HCT116 (cell line): ENCODE measurements at regions not wholly inside any gene's neighbourhood (a gene's known extent, or its start where the extent isn't known, plus 50 kb on each side); places are given as distances from the start of the nearest gene placed in this dataset.

Experiments
- ATAC-seq: fragments of 200-7000 bp; cut with Tn5 transposase; 2 replicates; pipeline ENCODE4 v1.9.1; 2020; ENCODE audit warnings: mild to moderate bottlenecking, moderate library complexity
- BruUV-seq: library from RNA; stranded (reverse); fragments of 400-500 nt; replicated peaks from 2 replicates; lab custom pipeline; 2021; lab: Mats Ljungman, UMichigan
- CTCF ChIA-PET: fragments of 300-600 bp; sonication (Branson Sonifier 250); formaldehyde crosslinking; loops from one replicate; lab custom pipeline; 2021; ENCODE audit warnings: antibody characterized with exemption; lab: Charles Lee
- POLR2A ChIA-PET: fragments of 300-600, 350-600 bp; sonication (Branson Sonifier 250); formaldehyde crosslinking; loops from one replicate; lab custom pipeline; 2021; ENCODE audit warnings: antibody characterized with exemption; lab: Charles Lee
- RAD21 ChIA-PET, 2 experiments: fragments of 300-600 bp; sonication (Branson Sonifier 250); formaldehyde crosslinking; loops; one replicate each; lab custom pipeline; 2023; ENCODE audit warnings: low total read pairs in 2 of 2; ENCODE audit not compliant: uncharacterized antibody in 2 of 2, unreplicated experiment in 2 of 2, low non-redundant PET in 1 of 2; lab: Charles Lee
- DNase-seq: peaks from one replicate; pipeline ENCODE4 v3.0.0-alpha.2; 2010; ENCODE audit warnings: low read depth, low spot score
- H2AFZ ChIP-seq: fragments of 200-600 bp; shearing (Covaris generic), sonication (generic); 2 replicates; pipeline ENCODE4 v1.6.1; 2017; ENCODE audit warnings: low read depth, mixed run types, mixed read lengths, antibody characterized with exemption, low read length; ENCODE audit not compliant: poor library complexity, severe bottlenecking
- H3K27ac ChIP-seq: 2 replicates; pipeline ENCODE4 v1.5.1; 2012; ENCODE audit warnings: low read depth, low read length
- H3K27me3 ChIP-seq: fragments of 200-600 bp; sonication (generic); 2 replicates; pipeline ENCODE4 v1.6.1; 2016; ENCODE audit warnings: mixed run types, low read length, mixed read lengths; ENCODE audit not compliant: insufficient read depth
- H3K36me3 ChIP-seq, 2 experiments: fragments of 200-500 bp in 1 of 2; fragments of 200-600 bp in 1 of 2; sonication (Bioruptor generic) in 1 of 2; sonication (generic) in 1 of 2; 2 replicates each; pipeline versions ENCODE4 v1.5.1 to v1.6.1; 2014 to 2016; ENCODE audit warnings: low read length in 2 of 2, inconsistent platforms in 1 of 2, mixed read lengths in 1 of 2, mixed run types in 1 of 2; ENCODE audit not compliant: insufficient read depth in 2 of 2, control insufficient read depth in 1 of 2
- H3K4me1 ChIP-seq, 2 experiments: fragments of 200-600 bp in 1 of 2; sonication (generic) in 1 of 2; 2 replicates each; pipeline versions ENCODE4 v1.5.1 to v1.6.1; 2012 to 2017; ENCODE audit warnings: low read length in 2 of 2, inconsistent platforms in 1 of 2, mild to moderate bottlenecking in 1 of 2, mixed read lengths in 1 of 2, mixed run types in 1 of 2, moderate library complexity in 1 of 2; ENCODE audit not compliant: insufficient read depth in 2 of 2, control insufficient read depth in 1 of 2
- H3K4me2 ChIP-seq: fragments of 200-600 bp; sonication (generic); 2 replicates; pipeline ENCODE4 v1.6.1; 2017; ENCODE audit warnings: mixed run types, low read length, mixed read lengths
- H3K4me3 ChIP-seq, 2 experiments: fragments of 200-600 bp in 1 of 2; sonication (generic) in 1 of 2; replicated peaks in 1 of 2; 2 replicates each; pipeline ENCODE4 v1.5.1; 2011 to 2016; ENCODE audit warnings: low read length in 2 of 2, control low read depth in 1 of 2, low read depth in 1 of 2, mild to moderate bottlenecking in 1 of 2, mixed read lengths in 1 of 2, mixed run types in 1 of 2
- H3K79me2 ChIP-seq: fragments of 200-600 bp; sonication (generic); 2 replicates; pipeline ENCODE4 v1.6.1; 2017; ENCODE audit warnings: mild to moderate bottlenecking, mixed run types, low read length, moderate library complexity, mixed read lengths; ENCODE audit not compliant: insufficient read depth
- H3K9ac ChIP-seq: fragments of 200-600 bp; sonication (generic); 2 replicates; pipeline ENCODE4 v1.6.1; 2016; ENCODE audit warnings: low read length, mixed read lengths
- H3K9me2 ChIP-seq: fragments of 200-600 bp; sonication (generic), shearing (Covaris generic); 2 replicates; pipeline ENCODE4 v1.6.1; 2017; ENCODE audit warnings: mixed run types, mild to moderate bottlenecking, moderate library complexity; ENCODE audit not compliant: insufficient read depth
- H3K9me3 ChIP-seq, 2 experiments: fragments of 200-500 bp in 1 of 2; fragments of 200-600 bp in 1 of 2; sonication (Bioruptor generic) in 1 of 2; sonication (generic) in 1 of 2; 2 replicates each; pipeline ENCODE4 v1.6.1; 2014 to 2017; ENCODE audit warnings: low read length in 2 of 2, mixed read lengths in 2 of 2, inconsistent platforms in 1 of 2, low read depth in 1 of 2, mild to moderate bottlenecking in 1 of 2, mixed run types in 1 of 2, moderate library complexity in 1 of 2; ENCODE audit not compliant: control insufficient read depth in 1 of 2, insufficient read depth in 1 of 2
- H4K20me1 ChIP-seq: fragments of 200-600 bp; sonication (generic), shearing (Covaris generic); 2 replicates; pipeline ENCODE4 v1.6.1; 2017; ENCODE audit warnings: mixed run types, mild to moderate bottlenecking, moderate library complexity; ENCODE audit not compliant: insufficient read depth
- ATF3 ChIP-seq: IDR thresholded peaks from 2 replicates; pipeline ENCODE4 v1.6.1; 2012
- CEBPB ChIP-seq: IDR thresholded peaks from 2 replicates; pipeline ENCODE4 v1.6.1; 2012; ENCODE audit warnings: low read depth
- ELF1 ChIP-seq: IDR thresholded peaks from 2 replicates; pipeline ENCODE4 v1.6.1; 2012; ENCODE audit warnings: low read depth, borderline replicate concordance
- EZH2 ChIP-seq: fragments of 200-600 bp; sonication (generic); IDR thresholded peaks from 2 replicates; pipeline ENCODE4 v1.6.1; 2017; ENCODE audit warnings: antibody characterized with exemption, mixed run types
- EZH2phosphoT487 ChIP-seq: fragments of 200-600 bp; IDR thresholded peaks from 2 replicates; pipeline ENCODE4 v1.6.1; 2018; ENCODE audit warnings: antibody characterized with exemption, borderline replicate concordance
- FOSL1 ChIP-seq: IDR thresholded peaks from 2 replicates; pipeline ENCODE4 v1.6.1; 2012; ENCODE audit warnings: low read depth
- JUND ChIP-seq: IDR thresholded peaks from 2 replicates; pipeline ENCODE4 v1.6.1; 2012
- POLR2AphosphoS5 ChIP-seq: IDR thresholded peaks from 2 replicates; pipeline ENCODE4 v1.6.1; 2011; ENCODE audit warnings: mild to moderate bottlenecking, low read depth, low read length, moderate library complexity
- RAD21 ChIP-seq: IDR thresholded peaks from 2 replicates; pipeline ENCODE4 v1.6.1; 2012; ENCODE audit warnings: low read depth, mild to moderate bottlenecking
- REST ChIP-seq: IDR thresholded peaks from 2 replicates; pipeline ENCODE4 v1.6.1; 2012; ENCODE audit warnings: low read depth
- SIN3A ChIP-seq: IDR thresholded peaks from 2 replicates; pipeline ENCODE4 v1.6.1; 2012; ENCODE audit warnings: low read depth
- SP1 ChIP-seq: IDR thresholded peaks from 2 replicates; pipeline ENCODE4 v1.6.1; 2012; ENCODE audit warnings: low read depth
- SRF ChIP-seq: IDR thresholded peaks from 2 replicates; pipeline ENCODE4 v1.6.1; 2012; ENCODE audit warnings: low read depth
- TCF7L2 ChIP-seq: IDR thresholded peaks from 2 replicates; pipeline ENCODE4 v1.7.0; 2011; ENCODE audit warnings: borderline replicate concordance, inconsistent platforms; ENCODE audit not compliant: insufficient read depth, insufficient read length; ENCODE audit errors: extremely low read depth
- ZNF274 ChIP-seq: fragments of 200-500 bp; sonication (Bioruptor generic); IDR thresholded peaks from 2 replicates; pipeline ENCODE4 v1.6.1; 2014; ENCODE audit warnings: mild to moderate bottlenecking, low read depth, low read length, inconsistent platforms
- intact Hi-C: fragments of 100-400 bp; cut with micrococcal nuclease; formaldehyde crosslinking; loops from 2 replicates; pipeline ENCODE4 v1.10.0; 2022

GRCh38 chr5:89425062-89425461 lies 542.1 kb upstream of the MEF2C start:
- no peak overlapping the region for H3K4me2 ChIP-seq
- H4K20me1 ChIP-seq, result no peaks in the 10 kb centered on the region
- intact Hi-C loops, result no loop called here
- RAD21 ChIA-PET, result no interaction called here
- POLR2A ChIA-PET, result no interaction called here
- H3K9me3 ChIP-seq, result no peaks in the 10 kb centered on the region
- no peak overlapping the region for H3K27ac ChIP-seq
- CTCF ChIA-PET, result no interaction called here
- no peaks in the 10 kb centered on the region for H3K9me2 ChIP-seq
- no peaks in the 10 kb centered on the region for H3K36me3 ChIP-seq
- no peak overlapping the region for H2AFZ ChIP-seq
- ATAC-seq (no peak), DNase-seq (no peak)
- no peak overlapping the region for H3K4me3 ChIP-seq
- TF ChIP-seq FOSL1, result no peak
- TF ChIP-seq REST, result no peak
- no peaks in the 10 kb centered on the region for H3K79me2 ChIP-seq
- H3K27me3 ChIP-seq, result no peaks in the 10 kb centered on the region
- H3K9ac ChIP-seq, result no peak overlapping the region
- H3K4me1 ChIP-seq, result peaks cover 11% of the 10 kb centered on the region in 2 experiments
- no TSS peak for BruUV-seq

- Histone ChIP-seq H3K79me2 (no peaks in the 10 kb centered on the region), H3K27me3 (no peaks in the 10 kb centered on the region), H3K9me2 (no peaks in the 10 kb centered on the region), H3K9ac (no peak overlapping the region), H3K4me3 (no peak overlapping the region), H3K9me3 (no peaks in the 10 kb centered on the region), H3K4me2 (peak overlapping the region; percentile 48), H2AFZ (peak overlapping the region; percentile 84), H3K4me1 (peaks cover 11% of the 10 kb centered on the region in 2 experiments), H3K36me3 (no peaks in the 10 kb centered on the region), H3K27ac (no peak overlapping the region; the same call in 1 of the 2 replicates), H4K20me1 (no peaks in the 10 kb centered on the region)
- CTCF ChIA-PET, result no interaction called here
- ATAC-seq (no peak; the same call in 1 of the 2 replicates), DNase-seq (no peak)
- RAD21 ChIA-PET, result no interaction called here
- POLR2A ChIA-PET, result no interaction called here
- TF ChIP-seq SP1 (no peak), ATF3 (no peak), FOSL1 (peak; percentile 52), POLR2AphosphoS5 (no peak), SRF (peak; percentile 60), JUND (peak; percentile 54), TCF7L2 (no peak), ZNF274 (no peak), REST (no peak), ELF1 (no peak), SIN3A (no peak), CEBPB (no peak), RAD21 (no peak), EZH2phosphoT487 (no peak), EZH2 (no peak)
- intact Hi-C loops, result no loop called here
- BruUV-seq, result no TSS peak
These were observed 538.1 kb upstream of the MEF2C start for GRCh38 chr5:89421035-89421434.
